ENCODE measurements at regions not wholly inside any gene's neighbourhood (a gene's known extent, or its start where the extent isn't known, plus 50 kb on each side); places are given as distances from the start of the nearest gene placed in this dataset.
"Not testable (repeated sequence)": the region's sequence is repeated elsewhere in the genome, so short reads cannot be mapped to it uniquely, and the experiment has no call there.

DNA sequence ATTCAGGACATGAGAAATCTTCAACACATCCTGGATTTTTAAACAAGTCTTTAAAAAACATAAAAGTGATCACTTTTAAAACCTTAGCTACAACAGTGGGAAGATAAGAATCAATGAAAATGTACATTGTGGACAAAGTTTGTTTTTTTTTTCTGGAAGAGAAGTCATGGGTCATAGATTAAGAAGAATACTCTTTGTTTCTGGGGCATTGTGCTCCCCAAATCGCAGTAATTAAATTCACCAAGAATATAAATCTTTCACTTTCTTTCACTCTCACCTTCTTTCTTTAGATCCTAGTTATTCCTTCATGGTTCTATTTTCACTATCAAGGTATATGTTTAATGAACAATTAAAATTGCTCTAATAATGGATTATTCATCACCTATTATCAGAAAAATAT, 132.6 kb upstream of the PGR start:
- no peak for DNase-seq (ENCODE audit: low read depth, low spot score)
- H3K36me3 ChIP-seq (ENCODE audit: insufficient read depth, low read length), result no peaks in the 10 kb centered on the region

DNA sequence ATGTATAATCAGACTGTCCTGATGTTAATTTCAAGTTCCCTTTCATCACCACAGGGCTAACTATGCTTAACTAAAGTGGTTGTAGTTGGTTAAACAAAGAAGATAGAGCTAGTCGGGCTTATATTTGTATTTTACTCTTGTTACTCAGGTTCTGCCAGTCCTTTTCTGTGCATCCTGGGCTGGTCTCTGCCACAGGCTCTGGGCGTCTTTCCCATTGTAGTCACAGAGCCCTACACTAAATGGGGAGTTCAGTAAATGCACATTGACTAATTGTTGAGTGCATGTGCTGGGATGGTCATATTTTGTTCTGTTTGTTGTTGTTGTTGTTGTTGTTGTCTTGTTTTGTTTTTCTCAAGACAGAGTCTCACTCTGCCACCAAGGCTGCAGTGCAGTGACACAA, 125.4 kb upstream of the PGR start:
- no peak for TF ChIP-seq POLR2AphosphoS5 (IDR thresholded peaks at IDR 0.05; ENCODE audit: borderline replicate concordance, low read depth, low read length)
- TF ChIP-seq EZH2 (IDR thresholded peaks at IDR 0.05), result no peak
- no peak for TF ChIP-seq FOXP2 (optimal IDR thresholded peaks at IDR 0.05; ENCODE audit: control extremely low read depth, extremely low read length, insufficient read depth)
- no peak overlapping the region for H3K9ac ChIP-seq (ENCODE audit: insufficient read length)
- H3K36me3 ChIP-seq (ENCODE audit: insufficient read depth, low read length), result no peaks in the 10 kb centered on the region
- H3K9me3 ChIP-seq (ENCODE audit: low read depth, low read length), result no peaks in the 10 kb centered on the region
- no peak overlapping the region for H3K4me3 ChIP-seq
- DNase-seq (ENCODE audit: low read depth, low spot score), result no peak
- no peak overlapping the region for H3K27ac ChIP-seq

More for the DNA sequence above, 132.6 kb upstream of the PGR start:
- no peak overlapping the region for H3K9ac ChIP-seq (ENCODE audit: insufficient read length)
- H3K27ac ChIP-seq, result no peak overlapping the region
- H3K9me3 ChIP-seq (ENCODE audit: low read depth, low read length), result no peaks in the 10 kb centered on the region
- TF ChIP-seq POLR2AphosphoS5 (IDR thresholded peaks at IDR 0.05; ENCODE audit: borderline replicate concordance, low read depth, low read length) (no peak), EZH2 (IDR thresholded peaks at IDR 0.05) (no peak), FOXP2 (optimal IDR thresholded peaks at IDR 0.05; ENCODE audit: control extremely low read depth, extremely low read length, insufficient read depth) (no peak)
- no peak overlapping the region for H3K4me3 ChIP-seq

DNA sequence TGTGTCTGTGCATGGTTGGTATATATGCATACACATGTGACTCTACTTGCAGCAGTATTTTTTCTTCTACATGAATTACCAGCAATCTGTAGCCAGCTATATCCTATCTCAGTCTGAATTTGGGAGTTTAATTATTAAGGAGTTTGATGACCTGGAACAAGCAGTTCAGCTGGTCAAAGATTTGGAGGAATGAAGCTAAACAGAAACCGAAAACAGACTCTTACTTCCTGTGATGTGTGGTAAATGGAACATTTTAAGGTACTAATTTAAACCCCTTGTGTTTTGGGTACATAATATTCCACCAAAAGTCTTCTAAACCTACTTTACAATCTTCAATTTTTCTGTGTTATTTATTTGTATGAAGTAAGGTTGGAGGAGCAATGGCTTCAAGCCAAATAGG, 124.4 kb upstream of the PGR start:
- Histone ChIP-seq H3K4me3 (no peak overlapping the region), H3K9ac (ENCODE audit: insufficient read length) (no peak overlapping the region), H3K27ac (no peak overlapping the region), H3K36me3 (ENCODE audit: insufficient read depth, low read length) (no peaks in the 10 kb centered on the region), H3K9me3 (ENCODE audit: low read depth, low read length) (no peaks in the 10 kb centered on the region)
- no peak for DNase-seq (ENCODE audit: low read depth, low spot score)
- TF ChIP-seq FOXP2 (optimal IDR thresholded peaks at IDR 0.05; ENCODE audit: control extremely low read depth, extremely low read length, insufficient read depth) (no peak), EZH2 (IDR thresholded peaks at IDR 0.05) (no peak), POLR2AphosphoS5 (IDR thresholded peaks at IDR 0.05; ENCODE audit: borderline replicate concordance, low read depth, low read length) (no peak)

DNA sequence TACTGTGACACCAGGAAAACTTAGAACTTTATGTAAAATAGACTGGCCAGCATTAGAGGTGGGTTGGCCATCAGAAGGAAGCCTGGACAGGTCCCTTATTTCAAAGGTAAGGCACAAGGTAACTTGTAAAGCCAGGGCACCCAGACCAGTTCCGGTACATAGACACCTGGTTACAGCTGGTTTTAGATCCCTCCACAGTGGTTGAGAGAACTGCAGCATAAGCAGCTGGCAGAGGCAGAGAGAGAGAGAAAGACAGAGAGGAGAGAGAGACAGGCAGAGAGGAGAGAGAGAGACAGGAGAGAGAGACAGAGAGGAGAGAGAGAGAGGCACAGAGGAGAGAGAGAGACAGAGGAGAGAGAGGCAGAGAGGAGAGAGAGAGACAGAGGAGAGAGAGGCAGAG, 116.0 kb upstream of the PGR start:
- H3K27ac ChIP-seq; H3K9me3 ChIP-seq (ENCODE audit: low read depth, low read length): not testable (repeated sequence)

DNA sequence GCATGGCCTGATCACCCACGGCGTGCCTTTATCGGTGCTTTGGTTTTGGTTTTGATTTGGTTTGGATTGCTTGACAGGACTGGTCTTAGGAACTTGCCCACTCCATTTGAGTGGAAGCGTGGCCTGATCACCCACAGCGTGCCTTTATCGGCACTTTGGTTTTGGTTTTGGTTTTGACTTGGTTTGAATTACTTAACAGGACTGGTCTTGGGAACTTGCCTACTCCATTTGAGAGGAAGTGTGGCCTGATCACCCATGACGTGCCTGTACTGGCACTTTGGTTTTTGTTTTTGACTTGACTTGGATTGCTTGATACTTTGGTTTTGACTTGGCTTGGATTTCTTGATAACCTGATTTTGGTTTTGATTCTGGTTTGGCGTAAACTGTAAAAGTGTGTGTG, 115.5 kb upstream of the PGR start:
- not testable (repeated sequence) for DNase-seq (ENCODE audit: low read depth, low spot score); H3K4me3 ChIP-seq; H3K36me3 ChIP-seq (ENCODE audit: insufficient read depth, low read length); H3K9ac ChIP-seq (ENCODE audit: insufficient read length); H3K27ac ChIP-seq; H3K9me3 ChIP-seq (ENCODE audit: low read depth, low read length)

More for the DNA sequence above, 116.0 kb upstream of the PGR start:
- not testable (repeated sequence) for H3K36me3 ChIP-seq (ENCODE audit: insufficient read depth, low read length); DNase-seq (ENCODE audit: low read depth, low spot score); H3K4me3 ChIP-seq; H3K9ac ChIP-seq (ENCODE audit: insufficient read length)

DNA sequence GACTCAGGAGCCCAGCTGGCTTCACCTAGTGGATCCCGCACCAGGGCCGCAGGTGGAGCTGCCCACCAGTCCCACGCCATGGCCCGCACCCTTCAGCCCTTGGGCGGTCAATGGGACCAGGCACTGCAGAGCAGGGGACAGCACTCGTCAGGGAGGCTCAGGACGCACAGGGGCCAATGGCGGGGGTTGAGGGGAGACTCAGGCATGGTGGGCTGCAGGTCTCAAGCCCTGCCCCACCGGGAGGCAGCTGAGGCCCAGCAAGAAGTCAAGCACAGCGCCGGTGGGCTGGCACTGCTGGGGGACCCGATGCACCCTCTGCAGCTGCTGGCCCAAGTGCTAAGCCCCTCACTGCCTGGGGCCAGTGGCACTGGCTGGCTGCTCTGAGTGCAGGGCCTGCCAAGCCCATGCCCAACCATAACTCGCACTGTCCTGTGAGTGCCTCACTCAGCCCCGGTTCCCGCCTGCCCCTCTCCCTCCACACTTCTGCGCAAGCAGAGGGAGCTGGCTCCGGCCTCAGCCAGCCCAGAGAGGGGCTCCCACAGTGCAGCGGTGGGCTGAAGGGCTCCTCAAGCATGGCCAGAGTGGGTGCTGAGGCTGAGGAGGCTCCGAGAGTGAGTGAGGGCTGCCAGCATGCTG, 111.7 kb upstream of the PGR start:
- H3K36me3 ChIP-seq (ENCODE audit: insufficient read depth, low read length), result no peaks in the 10 kb centered on the region
- DNase-seq (ENCODE audit: low read depth, low spot score), result no peak
- H3K9me3 ChIP-seq (ENCODE audit: low read depth, low read length), result no peaks in the 10 kb centered on the region
- H3K9ac ChIP-seq (ENCODE audit: insufficient read length), result no peak overlapping the region
- TF ChIP-seq POLR2AphosphoS5 (IDR thresholded peaks at IDR 0.05; ENCODE audit: borderline replicate concordance, low read depth, low read length), result no peak
- no peak overlapping the region for H3K4me3 ChIP-seq
- no peak overlapping the region for H3K27ac ChIP-seq

DNA sequence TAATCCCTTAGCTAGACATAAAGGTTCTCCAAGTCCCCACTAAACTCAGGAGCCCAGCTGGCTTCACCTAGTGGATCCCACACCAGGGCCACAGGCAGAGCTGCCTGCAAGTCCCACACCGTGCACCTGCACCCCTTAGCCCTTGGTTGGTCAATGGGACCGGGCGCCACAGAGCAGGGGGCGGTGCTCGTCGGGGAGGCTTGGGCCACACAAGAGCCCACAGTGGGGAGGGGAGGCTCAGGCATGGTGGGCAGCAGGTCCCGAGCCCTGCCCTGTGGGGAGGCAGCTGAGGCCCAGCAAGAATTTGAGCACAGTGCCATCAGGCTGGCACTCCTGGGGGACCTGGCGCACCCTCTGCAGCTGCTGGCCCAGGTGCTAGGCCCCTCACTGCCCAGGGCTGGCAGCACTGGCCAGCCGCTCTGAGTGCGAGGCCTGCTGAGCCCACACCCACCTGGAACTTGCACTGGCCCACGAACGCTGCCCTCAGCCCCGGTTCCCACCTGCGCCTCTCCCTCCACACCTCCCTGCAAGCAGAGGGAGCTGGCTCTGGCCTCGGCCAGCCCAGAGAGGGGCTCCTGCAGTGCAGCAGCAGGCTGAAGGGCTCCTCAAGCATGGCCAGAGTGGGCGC, 101.7 kb upstream of the PGR start:
- not testable (repeated sequence) for DNase-seq (ENCODE audit: low read depth, low spot score); H3K27ac ChIP-seq; H3K4me3 ChIP-seq; H3K36me3 ChIP-seq (ENCODE audit: insufficient read depth, low read length); H3K9me3 ChIP-seq (ENCODE audit: low read depth, low read length); H3K9ac ChIP-seq (ENCODE audit: insufficient read length)

DNA sequence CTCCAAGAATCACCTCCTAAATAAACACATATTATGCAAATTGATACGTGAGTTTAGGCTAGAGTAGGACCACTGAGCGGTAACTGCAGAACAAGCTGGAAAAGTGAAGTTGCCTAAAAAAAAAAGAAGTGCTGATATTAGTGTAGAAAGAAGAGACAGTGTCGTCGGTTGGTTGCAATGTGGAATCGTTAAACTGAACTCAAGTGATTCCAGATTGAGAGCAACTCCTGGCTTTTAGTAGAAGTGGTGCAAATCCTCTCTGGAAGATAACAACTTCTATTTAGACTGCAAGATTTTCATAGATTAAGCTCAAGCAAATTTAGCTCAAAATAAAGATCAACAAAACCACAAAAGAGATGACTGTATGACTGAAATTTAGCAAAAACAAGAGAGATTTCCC, 97.0 kb upstream of the PGR start:
- Histone ChIP-seq H3K36me3 (ENCODE audit: insufficient read depth, low read length) (no peaks in the 10 kb centered on the region), H3K9me3 (ENCODE audit: low read depth, low read length) (no peaks in the 10 kb centered on the region), H3K9ac (ENCODE audit: insufficient read length) (no peak overlapping the region), H3K4me3 (no peak overlapping the region), H3K27ac (no peak overlapping the region)
- DNase-seq (ENCODE audit: low read depth, low spot score), result no peak
- TF ChIP-seq FOXP2 (optimal IDR thresholded peaks at IDR 0.05; ENCODE audit: control extremely low read depth, extremely low read length, insufficient read depth) (no peak), POLR2AphosphoS5 (IDR thresholded peaks at IDR 0.05; ENCODE audit: borderline replicate concordance, low read depth, low read length) (no peak), EZH2 (IDR thresholded peaks at IDR 0.05) (no peak)

DNA sequence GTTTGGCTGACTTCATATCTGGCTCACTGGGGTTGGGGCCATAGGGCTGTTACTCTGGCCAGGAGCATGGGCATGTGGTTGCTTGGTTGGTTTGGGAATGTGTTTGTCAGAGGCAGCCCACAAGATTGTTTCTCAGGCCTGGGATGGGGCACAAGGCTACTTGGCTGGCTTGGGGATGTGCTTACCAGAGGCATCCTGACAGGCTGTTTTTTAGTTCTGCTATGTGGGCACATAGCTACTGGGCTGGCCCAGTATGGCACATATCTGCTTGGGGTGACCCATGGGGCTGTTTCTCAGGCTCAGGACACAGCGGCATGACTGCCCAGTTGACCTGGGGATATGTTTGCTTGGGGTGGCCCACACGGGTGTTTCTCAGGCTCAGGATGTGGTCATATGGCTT, 94.6 kb upstream of the PGR start:
- H3K36me3 ChIP-seq (ENCODE audit: insufficient read depth, low read length), result no peaks in the 10 kb centered on the region
- no peak for DNase-seq (ENCODE audit: low read depth, low spot score)
- no peak overlapping the region for H3K4me3 ChIP-seq
- no peaks in the 10 kb centered on the region for H3K9me3 ChIP-seq (ENCODE audit: low read depth, low read length)
- H3K27ac ChIP-seq, result no peak overlapping the region
- no peak overlapping the region for H3K9ac ChIP-seq (ENCODE audit: insufficient read length)
- no peak for TF ChIP-seq FOXP2 (optimal IDR thresholded peaks at IDR 0.05; ENCODE audit: control extremely low read depth, extremely low read length, insufficient read depth)
- no peak for TF ChIP-seq EZH2 (IDR thresholded peaks at IDR 0.05)
- no peak for TF ChIP-seq POLR2AphosphoS5 (IDR thresholded peaks at IDR 0.05; ENCODE audit: borderline replicate concordance, low read depth, low read length)

DNA sequence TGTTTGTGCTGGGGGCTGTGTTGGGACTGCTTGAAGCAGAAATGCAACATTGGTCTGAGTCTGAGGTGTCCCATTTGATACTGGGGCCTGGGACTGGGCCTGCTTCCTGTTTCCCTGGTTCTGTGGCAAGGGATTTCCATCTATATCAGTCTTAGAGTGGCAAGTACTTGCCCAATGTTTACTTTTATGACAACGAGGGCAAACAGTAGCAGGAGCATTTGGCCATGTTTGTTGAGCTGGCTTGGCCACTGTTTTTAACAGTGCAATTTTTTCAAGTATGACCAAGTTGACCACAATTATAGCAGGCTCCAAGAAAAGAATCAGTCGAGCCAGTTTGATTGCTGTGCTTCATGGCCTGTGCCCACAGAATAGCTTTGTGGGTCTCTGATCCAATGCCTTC, 88.5 kb upstream of the PGR start:
- not testable (repeated sequence) for H3K27ac ChIP-seq; DNase-seq (ENCODE audit: low read depth, low spot score); H3K36me3 ChIP-seq (ENCODE audit: insufficient read depth, low read length); H3K9me3 ChIP-seq (ENCODE audit: low read depth, low read length); H3K4me3 ChIP-seq; H3K9ac ChIP-seq (ENCODE audit: insufficient read length)

DNA sequence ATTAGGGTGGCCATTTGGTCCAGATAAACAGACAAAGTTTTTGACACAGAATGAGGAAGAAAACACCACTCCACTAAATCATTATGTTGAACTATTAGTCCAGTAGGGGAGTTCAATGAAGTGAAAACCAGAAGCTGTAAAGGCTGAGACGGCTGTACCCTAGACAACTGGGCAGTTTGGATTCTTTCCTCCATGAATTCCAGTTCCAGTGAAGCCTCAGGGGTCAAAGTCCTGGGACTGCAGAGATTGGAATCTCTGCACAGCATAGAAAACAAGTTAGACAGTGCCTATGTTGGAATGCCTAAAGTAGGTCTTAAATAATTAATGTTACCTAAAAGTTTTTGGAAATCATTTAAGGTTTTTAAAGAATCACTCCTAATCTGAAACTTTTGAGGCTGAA, 86.5 kb upstream of the PGR start:
- not testable (repeated sequence) for H3K27ac ChIP-seq; H3K9ac ChIP-seq (ENCODE audit: insufficient read length)

More for the DNA sequence above, 86.5 kb upstream of the PGR start:
- not testable (repeated sequence) for H3K9me3 ChIP-seq (ENCODE audit: low read depth, low read length); DNase-seq (ENCODE audit: low read depth, low spot score); H3K36me3 ChIP-seq (ENCODE audit: insufficient read depth, low read length); H3K4me3 ChIP-seq

All from SK-N-MC (cell line).